SK-N-SH treated with all-trans-retinoic acid at 6 μM for 48 hours (cell line): ENCODE measurements at regions not wholly inside any gene's neighbourhood (a gene's known extent, or its start where the extent isn't known, plus 50 kb on each side); places are given as distances from the start of the nearest gene placed in this dataset.

Experiments
- ATAC-seq: fragments of 200-7000 bp; cut with Tn5 transposase; 3 replicates; pipeline ENCODE4 v1.9.1; 2020; ENCODE audit warnings: mild to moderate bottlenecking, moderate library complexity
- BACH2 ChIP-seq: fragments of 250-450 bp; sonication (Bioruptor Pico); IDR thresholded peaks from 2 replicates; pipeline ENCODE4 v1.9.0; 2021; ENCODE audit warnings: mild to moderate bottlenecking, borderline replicate concordance
- CREB5 ChIP-seq: fragments of 250-450 bp; sonication (Bioruptor Pico); IDR thresholded peaks from 2 replicates; pipeline ENCODE4 v1.5.1; 2020; ENCODE audit warnings: low read depth, mild to moderate bottlenecking, moderate library complexity
- CSDC2 ChIP-seq: fragments of 250-450 bp; sonication (Bioruptor Pico); IDR thresholded peaks from 2 replicates; pipeline ENCODE4 v1.5.0; 2020; ENCODE audit warnings: mild to moderate bottlenecking, moderate library complexity
- CSRNP3 ChIP-seq: fragments of 250-450 bp; sonication (Bioruptor Pico); IDR thresholded peaks from 2 replicates; pipeline ENCODE4 v1.5.1; 2021; ENCODE audit warnings: mild to moderate bottlenecking, moderate library complexity
- ESRRG ChIP-seq: fragments of 250-450 bp; sonication (Bioruptor Pico); IDR thresholded peaks from 2 replicates; pipeline ENCODE4 v1.6.1; 2021; ENCODE audit warnings: mild to moderate bottlenecking
- GLIS3 ChIP-seq: fragments of 250-450 bp; sonication (Bioruptor Pico); IDR thresholded peaks from 2 replicates; pipeline ENCODE4 v1.5.0; 2020; ENCODE audit warnings: mild to moderate bottlenecking, moderate library complexity
- ISL1 ChIP-seq: fragments of 250-450 bp; sonication (Bioruptor Pico); IDR thresholded peaks from 2 replicates; pipeline ENCODE4 v2.1.2; 2022; ENCODE audit warnings: mild to moderate bottlenecking, moderate library complexity
- OSR1 ChIP-seq: fragments of 250-450 bp; sonication (Bioruptor Pico); IDR thresholded peaks from 2 replicates; pipeline ENCODE4 v1.8.0; 2022; ENCODE audit warnings: moderate library complexity, mild to moderate bottlenecking, inconsistent platforms
- POU6F1 ChIP-seq: fragments of 250-450 bp; sonication (Bioruptor Pico); IDR thresholded peaks from 2 replicates; pipeline ENCODE4 v1.8.0; 2021; ENCODE audit warnings: low read depth, mild to moderate bottlenecking, moderate library complexity, borderline replicate concordance
- PPARA ChIP-seq: fragments of 250-450 bp; sonication (Bioruptor Pico); IDR thresholded peaks from 2 replicates; pipeline ENCODE4 v1.5.0; 2020; ENCODE audit warnings: mild to moderate bottlenecking, borderline replicate concordance
- SNAI2 ChIP-seq: fragments of 250-450 bp; sonication (Bioruptor Pico); IDR thresholded peaks from 2 replicates; pipeline ENCODE4 v1.5.0; 2020; ENCODE audit warnings: mild to moderate bottlenecking, moderate library complexity
- TCF4 ChIP-seq: fragments of 250-450 bp; sonication (Bioruptor Pico); IDR thresholded peaks from 2 replicates; pipeline ENCODE4 v1.8.0; 2021; ENCODE audit warnings: mild to moderate bottlenecking, moderate library complexity, borderline replicate concordance
- TOX ChIP-seq: fragments of 250-450 bp; sonication (Bioruptor Pico); IDR thresholded peaks from 2 replicates; pipeline ENCODE4 v1.8.0; 2021; ENCODE audit warnings: mild to moderate bottlenecking, moderate library complexity, borderline replicate concordance
- TSHZ2 ChIP-seq: fragments of 250-450 bp; sonication (Bioruptor Pico); IDR thresholded peaks from 2 replicates; pipeline ENCODE4 v1.5.0; 2020; ENCODE audit warnings: mild to moderate bottlenecking, moderate library complexity
- ZC3H10 ChIP-seq: fragments of 250-450 bp; sonication (Bioruptor Pico); IDR thresholded peaks from 2 replicates; pipeline ENCODE4 v1.5.1; 2021; ENCODE audit warnings: mild to moderate bottlenecking, moderate library complexity
- ZFP3 ChIP-seq: fragments of 250-450 bp; sonication (Bioruptor Pico); IDR thresholded peaks from 2 replicates; pipeline ENCODE4 v1.5.0; 2020; ENCODE audit warnings: mild to moderate bottlenecking, moderate library complexity
- ZFP30 ChIP-seq: fragments of 450-650 bp; formaldehyde crosslinking; IDR thresholded peaks from 2 replicates; pipeline ENCODE4 v1.5.0; 2022; ENCODE audit warnings: mild to moderate bottlenecking, moderate library complexity
- ZNF565 ChIP-seq: fragments of 450-650 bp; formaldehyde crosslinking; conservative IDR thresholded peaks from 2 replicates; pipeline ENCODE4 v1.5.0; 2020; ENCODE audit warnings: low read depth, mild to moderate bottlenecking, moderate library complexity
- ZNF70 ChIP-seq: fragments of 450-650 bp; formaldehyde crosslinking; IDR thresholded peaks from 2 replicates; pipeline ENCODE4 v1.5.0; 2020; ENCODE audit warnings: mild to moderate bottlenecking, moderate library complexity
- ZNF8 ChIP-seq: fragments of 450-650 bp; formaldehyde crosslinking; IDR thresholded peaks from 2 replicates; pipeline ENCODE4 v1.5.0; 2020; ENCODE audit warnings: mild to moderate bottlenecking, moderate library complexity

- no peak for ATAC-seq
- TF ChIP-seq OSR1 (CRISPR knock-in tag): no peak
- no peak for TF ChIP-seq ZC3H10 (CRISPR knock-in tag)
- no peak for TF ChIP-seq ISL1 (CRISPR knock-in tag)
- TF ChIP-seq PPARA: no peak
- no peak for TF ChIP-seq ZFP30
These were observed 577.0 kb downstream of the TMEM182 start for GRCh38 chr2:103338819-103339218.

GRCh38 chr2:103346780-103347179 is 584.9 kb downstream of the TMEM182 start:
- no peak for ATAC-seq
- TF ChIP-seq POU6F1 (CRISPR knock-in tag) (no peak), TOX (CRISPR knock-in tag) (no peak), CREB5 (CRISPR knock-in tag) (no peak), BACH2 (CRISPR knock-in tag) (no peak), ZNF70 (CRISPR knock-in tag) (no peak), ZNF8 (CRISPR knock-in tag) (no peak), TSHZ2 (CRISPR knock-in tag) (no peak), CSRNP3 (CRISPR knock-in tag) (no peak), ISL1 (CRISPR knock-in tag) (no peak), TCF4 (no peak), PPARA (no peak), ESRRG (CRISPR knock-in tag) (no peak)

GRCh38 chr2:103353774-103354173 is 591.9 kb downstream of the TMEM182 start:
- no peak for TF ChIP-seq TCF4
- no peak for TF ChIP-seq ZC3H10 (CRISPR knock-in tag)
- TF ChIP-seq CSDC2 (CRISPR knock-in tag): no peak
- no peak for TF ChIP-seq TOX (CRISPR knock-in tag)
- TF ChIP-seq BACH2 (CRISPR knock-in tag): no peak
- TF ChIP-seq POU6F1 (CRISPR knock-in tag): no peak
- no peak for TF ChIP-seq ZNF70 (CRISPR knock-in tag)
- no peak for TF ChIP-seq ZFP3 (CRISPR knock-in tag)
- no peak for TF ChIP-seq ZNF565
- no peak for TF ChIP-seq GLIS3
- TF ChIP-seq ZNF8 (CRISPR knock-in tag): no peak
- TF ChIP-seq SNAI2: no peak
- TF ChIP-seq, all 23 proteins: peak for 0
- no peak for ATAC-seq

GRCh38 chr2:103355287-103355686 is 593.5 kb downstream of the TMEM182 start:
- no peak for ATAC-seq
- TF ChIP-seq TSHZ2 (CRISPR knock-in tag) (no peak), ZNF70 (CRISPR knock-in tag) (no peak), PPARA (no peak), GLIS3 (no peak), ZFP3 (CRISPR knock-in tag) (no peak), OSR1 (CRISPR knock-in tag) (no peak), CSRNP3 (CRISPR knock-in tag) (no peak), ESRRG (CRISPR knock-in tag) (no peak), ZNF8 (CRISPR knock-in tag) (no peak)
